HL-60/S4 treated with retinoic acid at 250 ng/mL for 4 days and 3 days (cell line): ENCODE measurements at regions not wholly inside any gene's neighbourhood (a gene's known extent, or its start where the extent isn't known, plus 50 kb on each side); places are given as distances from the start of the nearest gene placed in this dataset.

Source experiments
- in situ Hi-C: fragments of 300-500 bp; cut with MboI; formaldehyde crosslinking; loops from 2 replicates; pipeline ENCODE4 v1.7.0; 2022; ENCODE audit warnings: low sequenced_read_pairs

DNA sequence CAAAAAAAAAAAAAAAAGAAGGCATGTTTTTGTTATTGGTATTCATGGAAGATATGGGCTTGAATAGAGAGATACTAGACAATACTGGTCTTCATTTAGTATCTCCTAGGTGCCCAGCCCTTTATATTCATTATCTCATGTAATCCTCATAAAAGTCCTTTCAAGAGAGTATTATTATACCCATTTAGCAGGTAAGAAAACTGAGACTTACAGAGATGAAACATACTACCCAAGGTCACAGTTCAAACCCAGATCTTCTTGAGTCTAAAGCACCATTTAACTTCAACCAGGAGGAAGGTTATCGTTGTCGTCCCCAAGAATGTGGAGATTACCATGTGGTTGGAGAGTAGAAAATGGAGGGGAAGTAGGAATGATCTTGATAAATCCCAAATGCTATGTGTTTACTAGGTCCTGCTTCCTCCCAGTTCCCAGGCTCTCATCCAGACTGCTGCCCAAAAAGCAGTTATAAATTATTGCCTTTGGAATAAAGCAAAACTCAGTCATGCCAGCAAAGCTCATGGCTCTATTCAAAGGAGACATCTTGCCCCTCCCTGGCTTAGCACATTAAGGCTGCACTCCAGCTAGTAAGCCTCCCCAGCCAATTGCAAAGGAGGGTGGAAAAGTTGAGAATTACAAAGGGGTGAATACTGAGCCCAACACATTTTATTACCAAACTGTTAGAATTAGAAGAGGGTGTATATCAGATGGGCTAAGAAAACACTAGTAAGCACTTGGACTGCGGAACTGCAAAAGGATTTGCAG, 163.9 kb downstream of the PIK3R1 start:
- in situ Hi-C loops, result no loop called here

DNA sequence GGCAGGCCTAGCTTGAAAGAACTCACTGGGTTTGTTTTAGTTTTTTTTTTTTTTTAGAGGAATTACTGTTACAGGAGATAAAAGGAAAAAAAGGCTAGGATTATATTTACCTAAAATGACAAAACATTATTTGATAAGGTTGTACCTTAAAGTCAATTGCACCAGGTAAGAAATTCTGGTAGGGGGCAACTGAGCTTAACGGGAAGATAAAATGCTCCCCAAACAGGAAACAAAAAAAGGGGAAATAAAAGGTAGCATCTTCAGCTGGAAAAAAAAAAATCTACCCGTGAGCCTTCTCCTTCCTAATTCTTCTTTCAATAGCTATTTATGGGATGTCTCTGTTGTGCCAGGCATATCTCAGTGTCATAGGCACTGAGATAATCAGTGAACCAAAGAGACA, 164.5 kb downstream of the PIK3R1 start:
- in situ Hi-C loops, result no loop called here

DNA sequence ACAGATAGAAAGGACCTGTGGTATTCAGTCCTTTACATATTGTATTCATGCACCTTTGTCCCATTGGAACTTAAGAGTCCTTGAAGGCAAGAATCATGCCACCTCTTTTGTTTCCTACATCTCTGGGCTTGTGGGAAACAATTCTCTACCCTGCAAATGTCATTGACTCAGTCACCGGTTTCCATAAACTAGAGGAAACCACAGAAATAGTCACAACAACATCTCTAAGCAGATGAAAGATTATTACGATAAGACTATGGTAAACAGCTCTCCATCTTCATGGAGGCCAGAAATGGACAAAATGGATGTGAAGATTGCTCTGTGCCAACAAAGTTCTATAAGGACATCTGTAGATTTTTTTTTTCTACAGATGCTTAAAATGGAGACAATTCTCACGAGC, 165.5 kb downstream of the PIK3R1 start:
- in situ Hi-C loops, result no loop called here

DNA sequence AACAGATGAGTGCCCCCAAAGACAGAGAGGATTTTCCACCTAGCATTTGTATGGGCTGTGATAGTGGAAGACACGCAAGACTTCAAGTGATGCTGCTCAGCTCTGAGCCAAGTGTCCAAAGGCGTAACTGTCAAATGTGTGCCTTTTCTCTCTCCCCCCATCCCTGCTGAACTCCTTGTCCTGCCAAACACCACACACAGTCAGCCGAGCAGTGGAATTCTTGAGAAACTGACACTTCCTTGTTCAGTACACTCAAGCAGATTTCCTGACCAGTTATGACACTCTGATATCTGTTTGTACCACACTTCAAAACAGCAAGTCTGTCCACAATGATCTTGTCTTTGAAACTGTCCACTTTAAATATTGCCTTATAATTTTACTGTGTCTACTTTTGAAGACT, 166.4 kb downstream of the PIK3R1 start:
- in situ Hi-C loops, result no loop called here

DNA sequence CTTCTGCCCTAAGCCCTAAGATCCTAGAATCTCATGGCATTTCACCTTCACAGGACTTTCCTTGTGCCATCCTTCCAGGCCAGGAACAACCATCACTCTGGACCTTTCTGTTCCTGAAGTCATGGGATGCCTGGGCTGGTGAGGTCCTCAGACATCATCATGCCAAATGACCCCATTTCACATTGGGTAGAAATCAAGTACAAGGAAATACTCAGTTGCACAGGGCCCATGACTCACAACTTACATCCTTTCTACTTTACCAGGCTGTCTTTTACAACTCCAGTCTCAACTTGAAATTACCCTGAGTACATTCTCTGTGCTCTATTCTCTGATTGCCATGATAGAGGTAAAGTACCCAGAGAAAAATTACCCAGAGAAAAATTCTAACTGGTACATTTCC, 167.1 kb downstream of the PIK3R1 start:
- in situ Hi-C loops, result no loop called here

DNA sequence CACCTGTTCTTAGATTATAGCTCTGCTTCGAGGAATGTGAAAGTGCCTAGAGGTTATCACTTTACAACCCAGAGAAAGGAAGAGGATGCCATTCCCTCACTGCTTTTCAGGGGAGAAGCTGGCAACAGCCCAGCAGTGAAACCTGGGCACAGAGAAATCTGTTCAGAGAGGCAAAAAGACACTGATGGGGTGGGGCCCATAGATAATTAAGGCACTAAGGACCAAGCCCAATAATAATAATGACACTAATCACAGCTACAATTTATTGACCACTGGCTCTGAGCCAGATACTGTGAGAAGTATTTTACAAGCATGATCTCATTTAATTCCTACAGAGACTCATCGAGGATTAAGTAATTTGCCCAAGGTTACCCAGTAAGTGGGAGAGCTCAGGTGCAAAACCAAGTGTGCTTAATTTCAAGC, 168.3 kb downstream of the PIK3R1 start:
- in situ Hi-C loops, result no loop called here

DNA sequence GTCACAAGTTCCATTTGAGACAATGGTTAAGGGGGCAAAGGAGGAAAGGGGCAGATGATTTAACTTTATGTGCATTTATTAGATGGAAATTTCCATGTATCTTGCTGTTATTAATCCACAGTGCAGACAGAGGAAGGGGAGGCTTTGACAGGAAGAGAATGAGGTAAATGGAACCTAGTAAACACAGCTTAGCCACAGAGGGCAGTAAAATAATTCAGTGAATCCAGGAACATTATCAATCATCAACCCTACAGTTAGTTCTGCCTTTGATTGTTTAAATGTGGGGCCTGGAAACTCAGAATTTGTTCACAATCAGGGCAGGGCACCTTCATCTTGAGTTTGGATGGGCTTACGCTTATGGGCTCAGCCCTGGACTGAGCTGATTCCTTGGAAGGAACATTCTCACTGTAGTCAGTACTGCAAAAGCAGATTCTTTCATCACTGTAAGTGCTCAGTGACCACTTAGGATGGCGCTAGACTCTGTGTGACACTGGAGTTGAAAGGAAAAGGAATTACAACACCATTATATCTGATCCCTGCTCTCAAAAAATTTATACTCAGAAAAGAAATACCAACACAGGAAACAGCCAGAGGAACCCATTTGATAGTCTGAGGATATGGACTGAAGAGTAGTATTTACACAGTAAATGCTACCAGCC, 169.5 kb downstream of the PIK3R1 start:
- in situ Hi-C loops, result no loop called here

DNA sequence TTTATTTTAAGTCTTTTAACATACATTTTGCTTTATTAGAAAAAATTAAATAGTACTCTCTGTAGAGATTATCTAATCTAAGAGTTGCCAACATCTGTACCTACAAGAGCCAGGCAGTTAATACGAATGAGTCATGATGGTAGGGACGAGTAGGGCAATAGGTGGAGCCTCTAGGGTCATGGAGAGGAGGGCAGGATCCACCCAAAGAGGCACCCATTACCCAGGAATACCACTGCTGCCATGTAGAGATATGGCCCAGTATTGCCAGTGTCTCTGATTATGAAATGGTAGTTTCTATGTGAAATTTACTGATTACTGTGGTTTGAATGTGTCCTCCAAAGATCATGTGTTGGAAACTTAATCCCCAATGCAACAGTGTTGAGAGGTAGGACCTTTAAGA, 170.4 kb downstream of the PIK3R1 start:
- in situ Hi-C loops, result no loop called here

DNA sequence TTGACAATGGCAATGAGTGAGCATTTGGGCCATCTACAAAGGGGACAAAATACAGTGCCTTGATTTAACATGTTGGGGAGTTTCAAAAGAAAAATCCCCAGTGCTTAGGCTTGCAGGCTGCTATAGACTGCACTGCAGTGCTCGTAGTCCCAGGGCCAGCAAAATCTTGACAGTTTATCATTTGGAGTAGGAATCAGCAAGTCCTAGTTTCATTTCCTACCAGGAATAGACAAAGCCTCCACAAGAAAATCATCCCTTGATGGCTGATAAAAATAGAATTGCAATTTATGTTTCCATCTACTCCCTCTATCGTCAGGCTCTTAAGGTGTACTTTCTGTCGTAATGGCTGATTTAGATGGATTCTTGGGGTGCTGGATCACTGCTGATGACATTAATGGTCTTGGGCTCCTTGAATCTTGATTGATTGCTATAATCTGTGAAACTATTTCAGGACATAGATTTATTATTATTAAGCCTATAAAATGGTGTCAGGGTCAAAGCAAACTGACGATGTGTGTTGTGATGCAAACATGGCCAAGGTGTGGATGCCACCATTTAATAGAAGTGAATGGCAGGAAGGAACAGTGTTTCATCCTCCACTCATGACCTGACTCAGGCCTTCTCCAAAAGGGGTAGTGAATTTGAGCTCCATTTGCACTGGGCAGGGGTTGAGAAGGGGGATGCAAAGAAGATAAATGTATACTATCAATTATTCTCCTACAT, 171.7 kb downstream of the PIK3R1 start:
- in situ Hi-C loops, result no loop called here

DNA sequence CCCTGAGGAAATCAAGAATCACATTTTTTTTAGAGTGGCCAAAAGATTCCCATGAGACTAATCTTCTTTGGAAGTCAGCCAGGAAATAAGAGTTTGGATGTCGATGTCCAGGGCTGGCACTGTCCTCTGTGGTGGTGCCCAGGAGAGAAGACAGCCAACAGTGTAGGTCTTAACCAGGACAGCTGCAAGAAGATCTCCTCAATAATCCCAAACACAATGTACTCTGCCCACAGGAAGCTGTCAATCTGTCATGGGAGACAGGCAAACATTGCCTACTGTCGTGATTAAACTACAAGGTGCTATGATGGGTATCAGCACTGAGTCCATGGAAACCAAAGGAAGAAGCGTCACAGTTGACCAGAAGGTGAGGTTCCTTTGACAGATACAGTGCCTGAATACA, 174.1 kb downstream of the PIK3R1 start:
- in situ Hi-C loops, result no loop called here

DNA sequence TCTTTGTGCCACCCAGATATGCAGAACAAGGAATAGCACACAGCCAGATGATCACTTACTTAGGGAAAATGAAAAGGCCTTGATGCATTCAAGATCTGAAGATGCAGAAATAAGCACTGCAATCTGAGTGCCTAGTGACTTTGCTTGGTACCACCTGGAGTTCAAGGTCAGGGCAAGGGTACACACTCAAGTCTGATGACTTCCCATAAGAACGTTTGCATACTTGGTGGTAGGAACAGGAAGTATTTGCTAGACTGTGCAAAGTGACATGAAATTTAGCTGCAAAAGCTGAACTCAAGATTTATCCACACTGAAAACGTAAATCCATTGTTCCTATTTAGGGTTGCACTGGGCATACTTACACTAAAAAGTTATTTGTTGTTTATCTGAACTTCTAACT, 177.1 kb downstream of the PIK3R1 start:
- in situ Hi-C loops, result no loop called here

DNA sequence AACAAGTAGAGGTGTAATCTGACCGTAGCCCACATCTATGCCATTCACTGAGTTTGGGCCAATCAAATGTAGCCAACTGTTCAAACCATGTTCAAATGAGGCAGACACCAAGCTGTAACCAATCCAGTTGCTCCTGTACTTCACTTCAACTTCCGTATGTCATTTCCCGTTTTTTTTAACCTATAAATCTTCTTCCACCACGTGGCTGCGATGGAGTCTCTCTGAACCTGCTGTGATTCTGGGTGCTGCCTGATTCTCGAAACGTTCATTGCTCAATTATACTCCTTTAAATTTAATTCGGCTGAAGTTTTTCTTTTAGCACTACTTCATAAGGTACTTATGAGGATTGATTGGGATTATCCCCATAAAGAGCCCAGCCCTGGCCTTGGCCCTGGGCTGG, 179.7 kb downstream of the PIK3R1 start:
- in situ Hi-C loops, result no loop called here

DNA sequence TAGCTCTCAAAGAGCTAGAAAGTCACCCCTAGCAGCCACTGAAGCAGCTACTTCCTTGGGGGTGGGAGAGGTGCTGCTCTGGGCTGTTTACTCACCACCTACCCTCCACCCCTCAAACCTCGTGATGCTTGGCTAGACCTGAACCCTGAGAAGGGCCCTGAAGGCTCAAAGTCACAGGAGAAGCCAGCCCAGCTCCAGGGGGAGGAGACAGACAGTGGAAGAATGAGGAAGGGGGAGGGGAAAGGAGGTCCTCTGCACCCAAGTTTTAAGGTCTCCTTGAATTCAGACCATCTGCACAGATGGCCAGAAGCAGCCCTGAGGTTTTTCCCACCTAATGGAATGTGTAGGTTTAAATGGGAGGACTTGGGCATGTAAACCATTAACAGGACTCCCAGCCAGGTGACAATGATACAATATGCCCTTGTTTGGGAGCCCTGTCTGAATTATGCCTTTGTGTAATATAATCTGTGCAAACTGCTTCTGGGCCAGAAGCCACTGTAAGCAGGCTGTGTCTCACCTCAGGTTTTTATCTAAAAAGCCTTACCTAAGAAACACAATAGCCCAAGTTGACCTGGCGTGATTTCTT, 180.5 kb downstream of the PIK3R1 start:
- in situ Hi-C loops, result no loop called here

DNA sequence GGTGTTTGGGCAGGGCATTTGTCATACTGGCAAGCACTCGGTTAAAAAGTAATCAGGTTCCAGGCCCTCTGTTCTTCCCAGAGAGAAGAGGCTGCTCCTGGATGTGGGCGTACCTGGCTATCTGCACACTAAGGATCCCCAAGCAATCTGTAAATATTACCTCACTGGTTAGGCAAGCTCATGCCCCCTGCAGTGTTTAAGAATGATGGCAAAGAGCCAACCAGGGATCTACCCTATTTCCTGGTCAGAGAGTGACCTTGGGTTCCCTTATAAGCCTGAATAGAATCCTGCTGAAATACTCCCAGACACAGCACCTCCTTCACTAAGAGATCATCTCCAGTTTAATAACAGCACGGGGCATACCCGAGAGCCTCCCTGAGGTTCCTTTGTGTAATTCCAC, 181.2 kb downstream of the PIK3R1 start:
- in situ Hi-C loops, result no loop called here

DNA sequence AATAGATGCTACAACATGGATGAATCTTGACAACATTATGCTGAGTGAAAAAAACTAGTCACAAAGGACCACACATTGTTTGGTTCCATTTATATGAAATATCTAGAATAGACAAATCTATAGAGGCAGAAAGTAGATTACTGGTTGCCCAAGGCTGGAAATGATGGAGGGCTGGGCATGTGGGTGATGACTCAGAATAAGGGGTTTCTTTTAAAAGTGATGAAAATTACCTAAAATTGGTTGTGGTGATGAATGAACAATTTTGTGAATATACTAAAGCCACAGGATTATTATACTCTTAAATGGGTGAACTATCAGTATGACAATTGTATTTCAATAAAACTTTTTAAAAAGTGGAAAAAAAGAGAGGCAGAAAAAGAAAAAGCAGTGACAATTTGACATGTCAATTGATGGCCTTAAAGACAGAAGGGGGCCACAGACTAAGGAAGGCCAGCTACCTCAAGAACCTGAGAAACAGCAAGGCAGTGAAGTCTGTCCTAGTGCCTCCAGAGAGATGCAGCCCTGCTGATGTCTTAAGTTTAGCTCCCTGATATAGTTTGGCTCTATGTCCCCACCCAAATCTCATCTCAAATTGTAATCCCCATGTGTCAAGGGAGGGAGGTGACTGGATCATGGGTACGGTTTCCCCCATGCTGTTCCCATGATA, 182.7 kb downstream of the PIK3R1 start:
- in situ Hi-C loops, result no loop called here

DNA sequence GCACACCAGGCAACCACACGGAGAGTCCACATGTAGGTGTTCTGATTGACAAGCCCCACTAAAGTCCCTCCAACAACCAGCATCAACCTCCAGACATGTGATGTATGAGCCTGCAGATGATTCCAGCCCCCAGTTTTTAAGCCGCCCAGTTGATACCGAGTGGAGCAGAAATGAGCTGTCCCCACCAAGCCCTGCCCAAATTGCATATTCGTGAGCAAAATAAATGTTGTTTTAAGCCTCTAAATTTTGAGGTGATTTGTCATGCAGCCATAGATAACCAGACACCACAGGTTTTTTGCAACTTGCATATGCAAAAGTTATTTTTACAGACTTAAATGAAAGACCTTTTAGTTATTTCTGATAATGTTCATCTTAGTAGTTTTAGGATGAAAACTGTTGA, 187.7 kb downstream of the PIK3R1 start:
- in situ Hi-C loops, result no loop called here

DNA sequence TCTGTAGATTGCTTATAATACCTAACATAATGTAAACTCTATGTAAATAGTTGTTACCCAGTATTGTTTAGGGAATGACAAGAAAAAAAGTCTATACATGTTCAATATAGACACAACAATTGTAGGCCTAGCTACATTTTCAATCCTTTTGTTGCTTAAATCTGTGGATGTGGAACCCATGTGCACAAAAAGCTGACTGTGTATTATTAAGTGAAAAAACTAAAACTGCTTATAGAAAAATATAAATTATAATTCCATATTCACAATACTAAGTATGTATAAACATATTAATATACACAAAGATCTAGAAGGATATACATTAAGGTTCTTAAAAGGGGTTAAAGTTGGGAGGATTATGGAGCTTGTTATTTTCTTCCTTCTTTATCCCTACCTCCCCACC, 188.7 kb downstream of the PIK3R1 start:
- in situ Hi-C loops, result no loop called here

DNA sequence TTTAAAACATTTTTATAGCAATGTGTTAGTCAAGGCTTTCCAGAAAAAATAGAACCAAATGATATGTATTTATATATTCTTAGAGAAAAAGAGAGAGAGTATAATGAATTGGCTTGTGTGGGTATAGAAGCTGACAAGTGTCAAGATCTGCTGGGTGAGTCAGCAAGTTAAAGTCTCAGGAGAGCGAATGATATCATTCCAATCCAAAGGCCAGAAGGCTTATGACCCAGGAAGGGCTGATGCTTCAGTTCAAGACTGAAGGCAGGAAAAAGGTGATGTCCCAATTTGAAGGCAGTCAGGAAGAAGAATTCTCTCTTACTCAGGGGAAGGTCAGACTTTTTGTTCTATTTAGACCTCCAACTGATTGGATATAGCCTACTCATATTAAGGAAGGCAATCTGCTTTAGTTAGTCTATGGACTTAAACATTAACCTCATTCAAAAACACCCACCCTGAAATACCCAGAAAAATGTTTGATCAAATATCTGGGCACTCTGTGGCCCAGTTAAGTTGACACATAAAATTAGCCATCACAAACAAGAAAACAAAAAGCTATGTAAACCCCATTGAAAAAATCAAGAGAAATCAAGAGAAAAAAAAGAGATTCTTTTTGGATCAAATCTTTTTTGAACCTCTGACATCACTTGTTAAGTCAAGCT, 189.6 kb downstream of the PIK3R1 start:
- in situ Hi-C loops, result no loop called here

DNA sequence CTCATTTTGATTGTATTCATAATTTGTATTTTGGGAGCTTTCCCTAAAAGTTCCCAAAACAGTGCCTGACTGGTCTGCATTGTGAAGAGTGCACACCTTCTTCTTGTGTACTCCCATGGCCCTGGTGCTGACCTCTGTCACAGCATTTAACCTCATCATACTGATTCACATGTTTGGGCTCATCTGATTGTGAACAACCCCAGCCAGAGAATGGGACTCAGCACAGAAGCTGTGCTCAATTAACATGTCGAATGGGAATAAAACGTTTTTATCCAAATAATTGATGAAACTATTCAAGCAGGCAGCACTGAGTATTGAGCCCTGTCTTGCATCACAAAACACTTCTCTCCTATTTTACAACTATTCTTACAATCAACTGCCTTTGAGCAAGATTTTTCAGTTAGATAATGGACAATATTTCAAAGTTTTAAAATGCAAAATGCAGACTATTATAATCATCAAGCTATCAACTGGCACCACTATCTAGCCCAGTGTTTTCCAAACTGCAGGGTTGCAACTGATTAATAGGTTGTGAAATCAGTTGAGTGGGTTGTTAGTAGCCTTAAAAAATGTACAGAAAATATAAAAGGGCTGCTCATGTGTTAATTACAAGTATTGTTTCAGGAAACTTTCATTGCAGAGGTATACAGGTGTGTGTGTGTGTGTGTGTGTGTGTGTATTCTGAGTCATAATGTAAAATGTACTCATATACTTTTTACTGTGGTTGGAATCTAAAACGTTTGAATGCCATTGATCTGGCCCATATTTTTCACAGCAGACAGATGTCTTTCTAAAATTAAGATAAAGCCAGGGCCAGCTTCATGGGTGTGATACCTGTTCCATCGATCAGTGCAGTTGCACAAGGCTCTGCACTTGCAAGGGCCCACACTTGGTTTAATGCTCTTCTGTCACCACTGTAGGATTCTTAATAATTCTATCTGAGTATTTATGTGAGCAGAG, 190.5 kb downstream of the PIK3R1 start:
- in situ Hi-C loops, result no loop called here
